ENCODE measurements at regions not wholly inside any gene's neighbourhood (a gene's known extent, or its start where the extent isn't known, plus 50 kb on each side); places are given as distances from the start of the nearest gene placed in this dataset.
"Not testable (repeated sequence)": the region's sequence is repeated elsewhere in the genome, so short reads cannot be mapped to it uniquely, and the experiment has no call there.

GRCh38 chr16:33994207-33994606 is 534.8 kb downstream of the TP53TG3F start:
- not testable (repeated sequence) for DNase-seq (ENCODE audit: low read depth)

DNA sequence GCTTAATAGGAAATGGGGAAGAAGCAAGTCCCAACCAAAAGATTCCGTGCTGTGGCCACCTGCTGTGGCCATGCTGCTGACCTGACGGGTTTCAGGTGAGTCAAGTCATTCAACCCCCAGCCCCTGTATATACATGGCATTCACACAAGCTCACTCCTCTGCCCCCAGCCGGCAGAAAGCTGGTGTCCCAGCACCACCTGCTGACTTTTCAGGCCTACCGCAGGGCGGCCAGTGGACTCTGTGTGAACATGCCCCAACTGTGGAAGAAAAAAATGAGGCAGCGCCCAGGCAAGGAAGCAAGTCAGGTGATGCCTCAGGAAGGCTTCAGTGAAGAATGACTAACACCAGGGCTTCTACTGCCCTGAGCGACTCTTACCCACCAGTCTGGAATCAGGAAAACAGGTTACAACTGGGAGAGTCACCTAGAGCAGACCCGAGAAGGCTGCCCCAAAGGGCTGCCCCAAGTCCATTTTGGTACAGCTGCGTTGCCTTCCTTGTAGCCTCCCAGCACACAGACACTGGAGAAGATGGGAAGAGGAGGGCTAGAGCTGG is 536.5 kb downstream of the TP53TG3F start:
- DNase-seq (ENCODE audit: low read depth) = not testable (repeated sequence)

GRCh38 chr16:34001184-34001583 is 541.8 kb downstream of the TP53TG3F start:
- not testable (repeated sequence) for DNase-seq (ENCODE audit: low read depth)

DNA sequence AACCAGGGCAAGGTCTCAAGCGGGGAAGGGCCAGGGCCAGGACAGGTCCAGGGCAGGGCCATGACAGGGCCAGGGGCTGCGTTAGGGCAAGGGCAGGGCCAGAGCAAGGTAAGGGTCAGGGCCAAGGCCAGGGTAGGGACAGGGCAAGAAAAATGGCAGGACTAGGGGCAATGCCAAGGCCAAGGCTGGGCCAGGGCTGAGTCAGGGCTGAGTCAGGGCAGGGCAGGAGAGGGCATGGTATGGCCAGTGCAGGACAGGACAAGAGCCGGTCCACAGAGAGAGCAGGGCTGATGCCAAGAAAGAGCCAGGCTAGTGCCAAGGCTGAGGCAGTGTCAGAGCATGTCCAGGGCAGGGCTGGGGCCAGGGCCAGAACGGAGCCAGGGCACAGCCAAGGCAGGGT is 542.5 kb downstream of the TP53TG3F start:
- DNase-seq (ENCODE audit: low read depth) = not testable (repeated sequence)

DNA sequence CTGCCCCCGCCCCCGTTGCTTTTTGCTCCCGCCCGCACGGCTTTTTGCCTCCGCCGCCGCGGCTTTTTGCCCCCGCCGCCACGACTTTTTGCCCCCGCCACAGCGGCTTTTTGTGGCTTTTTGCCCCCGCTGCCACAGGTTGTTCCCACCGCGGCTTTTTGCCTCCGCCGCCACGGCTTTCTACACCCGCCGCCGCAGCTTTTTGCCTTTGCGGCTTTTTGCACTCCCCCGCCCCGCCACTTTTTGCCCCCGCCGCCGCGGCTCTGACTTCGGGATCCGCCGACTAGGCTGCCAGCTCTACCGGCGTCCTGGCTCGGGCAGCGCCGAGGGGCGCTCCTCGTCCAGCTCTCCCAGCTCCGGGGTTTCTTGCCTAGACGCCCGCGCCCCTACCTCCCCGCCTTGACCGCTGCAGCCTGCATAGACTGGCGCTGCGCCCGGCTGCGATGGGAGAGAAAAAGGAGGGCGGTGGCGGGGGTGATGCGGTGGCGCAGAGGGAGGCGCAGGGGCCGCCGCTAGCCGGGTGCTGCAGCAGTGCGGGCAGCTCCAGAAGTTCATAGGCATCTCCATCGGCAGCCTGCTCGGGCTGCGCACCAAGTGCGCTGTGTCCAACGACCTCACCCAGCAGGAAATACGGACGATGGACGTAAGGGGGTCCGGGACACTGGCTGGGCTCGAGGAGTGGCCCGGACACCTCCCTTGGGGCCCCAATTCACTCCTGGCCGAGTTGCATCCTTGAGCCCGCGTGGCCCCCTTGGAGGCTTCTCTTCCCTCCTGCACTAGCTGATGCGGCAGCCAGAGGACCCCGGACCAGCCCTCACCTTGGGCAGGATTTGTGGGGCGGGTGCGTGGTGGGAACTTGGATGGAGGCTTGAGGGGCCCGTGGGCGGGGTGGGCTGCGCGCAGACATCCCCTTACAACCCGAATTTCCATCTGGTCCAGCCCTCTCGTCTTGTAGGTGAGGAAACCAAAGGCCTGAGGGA is 555.7 kb downstream of the TP53TG3F start:
- DNase-seq (ENCODE audit: low read depth) = not testable (repeated sequence)

DNA sequence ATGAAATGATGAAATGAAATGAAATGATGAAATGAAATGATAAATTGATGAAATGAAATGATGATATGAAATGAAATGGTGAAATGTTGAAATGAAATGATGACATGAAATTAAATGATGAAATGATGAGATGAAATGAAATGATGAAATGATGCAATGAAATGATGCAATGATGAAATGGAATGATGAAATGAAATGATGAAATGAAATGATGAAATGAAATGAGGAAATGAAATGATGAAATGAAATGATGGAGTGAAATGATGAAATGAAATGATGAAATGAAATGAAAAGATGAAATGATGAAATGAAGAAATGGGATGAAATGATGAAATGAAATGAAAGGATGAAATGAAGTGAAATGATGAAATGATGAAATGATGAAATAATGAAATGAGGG is 558.9 kb downstream of the TP53TG3F start:
- DNase-seq (ENCODE audit: low read depth) = not testable (repeated sequence)

DNA sequence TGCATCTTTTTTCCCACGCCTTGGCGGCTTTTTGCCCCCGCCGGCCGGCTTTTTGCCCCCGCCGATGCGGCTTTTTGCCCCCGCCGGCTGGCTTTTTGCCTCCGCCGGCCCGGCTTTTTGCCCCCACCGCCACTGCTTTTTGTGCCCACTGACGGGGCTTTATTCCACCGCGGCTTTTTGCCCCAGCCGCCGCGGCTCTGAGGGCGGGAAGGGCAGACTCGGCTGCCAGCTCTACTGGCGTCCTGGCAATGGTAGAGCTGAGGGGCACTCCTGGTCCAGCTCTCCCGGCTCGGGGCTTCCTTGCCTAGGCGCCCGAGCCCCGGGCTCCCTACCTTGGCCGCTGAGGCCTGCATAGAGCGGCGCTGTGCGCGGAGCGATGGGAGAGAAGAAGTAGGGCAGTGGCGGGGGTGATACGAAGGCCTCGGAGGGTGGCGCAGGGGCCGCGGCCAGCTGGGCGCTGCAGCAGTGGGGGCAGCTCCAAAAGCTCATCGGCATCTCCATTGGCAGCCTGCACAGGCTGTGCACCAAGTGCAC is 591.4 kb downstream of the TP53TG3F start:
- DNase-seq (ENCODE audit: low read depth) = no peak

DNA sequence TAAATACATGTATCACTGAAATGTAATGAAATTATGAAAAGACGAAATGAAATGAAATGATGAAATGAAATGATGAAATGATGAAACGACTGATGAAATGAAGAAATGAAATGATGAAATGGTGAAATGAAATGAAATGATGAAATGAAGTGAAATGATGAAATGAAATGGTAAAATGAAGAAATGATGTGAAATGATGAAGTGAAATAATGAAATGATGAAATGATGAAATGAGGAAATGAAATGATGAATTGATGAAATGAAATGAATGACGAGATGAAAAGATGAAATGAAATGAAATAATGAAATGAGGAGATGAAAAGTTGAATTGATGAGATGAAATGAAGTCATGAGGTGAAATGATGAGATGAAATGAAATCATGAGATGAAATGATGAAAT is 594.7 kb downstream of the TP53TG3F start:
- no peak for DNase-seq (ENCODE audit: low read depth)

- DNase-seq (ENCODE audit: low read depth) = no peak
Observed at GRCh38 chr16:34054969-34055368, 595.6 kb downstream of the TP53TG3F start.

- not testable (repeated sequence) for DNase-seq (ENCODE audit: low read depth)
Observed at GRCh38 chr16:34062620-34063253, 603.3 kb downstream of the TP53TG3F start.

- not testable (repeated sequence) for DNase-seq (ENCODE audit: low read depth)
Observed at GRCh38 chr16:34063498-34064157, 604.2 kb downstream of the TP53TG3F start.

DNA sequence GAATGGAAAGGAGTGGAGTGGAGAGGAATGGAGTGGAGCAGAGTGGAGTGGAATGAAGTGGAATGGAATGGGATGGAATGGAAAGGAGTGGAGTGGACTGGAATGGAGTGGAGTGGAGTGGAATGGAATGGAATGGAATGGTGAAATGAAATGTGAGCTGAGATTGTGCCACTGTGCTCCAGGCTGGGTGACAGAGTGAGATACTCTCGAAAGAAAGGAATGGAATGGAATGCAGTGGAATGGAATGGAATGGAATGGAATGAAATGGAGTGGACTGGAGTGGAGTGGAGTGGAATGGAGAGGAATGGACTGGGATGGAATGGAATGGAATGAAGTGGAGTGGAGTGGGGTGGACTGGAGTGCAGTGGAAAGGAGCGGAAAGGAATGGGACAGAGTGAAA is 605.2 kb downstream of the TP53TG3F start:
- not testable (repeated sequence) for DNase-seq (ENCODE audit: low read depth)

- not testable (repeated sequence) for DNase-seq (ENCODE audit: low read depth)
Observed at GRCh38 chr16:34069731-34070130, 610.3 kb downstream of the TP53TG3F start.

- DNase-seq (ENCODE audit: low read depth) = peak; percentile 0
Observed at GRCh38 chr16:34078691-34079090, 619.3 kb downstream of the TP53TG3F start.

DNA sequence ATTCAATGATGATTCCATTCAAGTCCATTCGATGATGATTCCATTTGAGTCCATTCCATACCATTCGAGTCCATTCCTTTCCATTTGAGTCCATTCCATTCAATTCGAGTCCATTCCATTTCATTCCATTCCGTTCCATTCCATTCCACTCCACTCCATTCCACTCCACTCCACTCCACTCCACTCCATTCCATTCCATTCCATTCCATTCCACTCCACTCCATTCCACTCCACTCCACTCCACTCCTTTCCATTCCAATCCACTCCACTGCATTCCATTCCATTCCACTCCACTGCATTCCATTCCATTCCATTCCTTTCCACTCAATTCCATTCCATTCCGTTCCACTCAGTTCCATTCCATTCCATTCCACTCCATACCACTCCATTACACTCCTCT is 625.6 kb downstream of the TP53TG3F start:
- DNase-seq (ENCODE audit: low read depth) = not testable (repeated sequence)

DNA sequence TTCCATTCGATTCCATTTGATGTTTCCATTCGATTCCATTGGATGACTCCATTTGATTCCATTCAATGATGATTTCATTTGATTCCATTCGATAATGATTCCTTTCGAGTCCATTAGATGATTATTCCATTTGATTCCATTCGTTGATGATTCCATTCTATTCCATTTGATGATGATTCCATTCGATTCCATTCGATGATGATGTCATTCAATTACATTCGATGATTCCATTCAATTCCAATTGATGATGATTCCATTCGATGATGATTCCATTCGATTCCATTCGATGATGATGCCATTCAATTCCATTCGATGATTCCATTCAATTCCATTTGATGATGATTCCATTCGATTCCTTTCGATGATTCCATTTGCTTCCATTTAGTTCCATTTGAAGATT is 635.6 kb downstream of the TP53TG3F start:
- DNase-seq (ENCODE audit: low read depth) = not testable (repeated sequence)

DNA sequence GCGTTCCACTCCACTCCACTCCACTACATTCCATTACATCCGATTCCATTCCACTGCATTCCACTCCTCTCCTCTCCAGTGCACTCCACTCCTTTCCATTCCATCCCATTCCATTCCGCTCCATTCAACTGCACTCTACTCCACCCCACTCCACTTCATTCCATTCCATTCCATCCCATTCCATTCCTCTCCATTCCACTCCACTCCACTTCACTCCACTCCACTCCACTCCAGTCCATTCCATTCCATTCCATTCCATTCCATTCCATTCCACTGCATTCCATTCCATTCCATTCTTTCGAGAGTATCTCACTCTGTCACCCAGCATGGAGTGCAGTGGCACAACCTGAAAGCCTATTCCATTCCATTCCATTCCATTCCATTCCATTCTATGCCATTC is 637.5 kb downstream of the TP53TG3F start:
- DNase-seq (ENCODE audit: low read depth) = not testable (repeated sequence)

- DNase-seq (ENCODE audit: low read depth) = not testable (repeated sequence)
Observed at GRCh38 chr16:34097326-34097725, 637.9 kb downstream of the TP53TG3F start.

DNA sequence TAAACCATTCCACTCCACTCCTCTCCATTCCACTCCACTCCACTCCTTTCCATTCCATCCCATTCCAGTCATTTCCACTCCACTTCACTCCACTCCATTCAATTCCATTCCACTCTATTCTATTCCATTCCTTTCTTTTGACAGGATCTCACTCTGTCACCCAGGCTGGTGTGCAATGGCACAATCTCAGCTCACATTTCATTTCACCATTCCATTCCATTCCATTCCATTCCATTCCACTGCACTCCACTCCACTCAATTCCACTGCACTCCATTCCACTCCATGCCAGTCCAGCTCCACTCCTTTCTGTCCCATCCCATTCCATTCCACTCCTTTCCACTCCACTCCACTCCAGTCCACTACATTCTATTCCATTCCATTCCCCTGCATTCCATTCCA is 638.6 kb downstream of the TP53TG3F start:
- not testable (repeated sequence) for DNase-seq (ENCODE audit: low read depth)

GRCh38 chr16:34099028-34099427 is 639.6 kb downstream of the TP53TG3F start:
- DNase-seq (ENCODE audit: low read depth) = not testable (repeated sequence)
